Activated naive CD4-positive, alpha-beta T cell treated with anti-CD3 and anti-CD28 coated beads, Interleukin-2, amount 10 ng/mL, durations not matched to agents 7 days and 5 days (primary cell): ENCODE measurements at regions not wholly inside any gene's neighbourhood (a gene's known extent, or its start where the extent isn't known, plus 50 kb on each side); places are given as distances from the start of the nearest gene placed in this dataset.

Source experiments
- CTCF ChIA-PET: fragments of 350-600 bp; sonication (Branson Sonifier 250); formaldehyde crosslinking; loops from one replicate; lab custom pipeline; 2021; ENCODE audit warnings: antibody characterized with exemption; lab: Charles Lee
- DNase-seq: peaks from one replicate; pipeline ENCODE4 v3.0.0-alpha.2; 2020
- H3K27ac Mint-ChIP-seq: one replicate; pipeline ENCODE4 v1.8.0; 2021; ENCODE audit warnings: mild to moderate bottlenecking, moderate library complexity, mixed read lengths
- H3K27me3 Mint-ChIP-seq: one replicate; pipeline ENCODE4 v1.8.0; 2021; ENCODE audit warnings: mild to moderate bottlenecking, mixed read lengths
- H3K36me3 Mint-ChIP-seq: one replicate; pipeline ENCODE4 v1.8.0; 2021; ENCODE audit warnings: mixed read lengths
- H3K4me1 Mint-ChIP-seq: one replicate; pipeline ENCODE4 v1.8.0; 2021; ENCODE audit warnings: mixed read lengths
- H3K4me3 Mint-ChIP-seq: one replicate; pipeline ENCODE4 v1.8.0; 2021; ENCODE audit warnings: mild to moderate bottlenecking, moderate library complexity, mixed read lengths
- H3K9me3 Mint-ChIP-seq: one replicate; pipeline ENCODE4 v1.8.0; 2021; ENCODE audit warnings: mixed read lengths

DNA sequence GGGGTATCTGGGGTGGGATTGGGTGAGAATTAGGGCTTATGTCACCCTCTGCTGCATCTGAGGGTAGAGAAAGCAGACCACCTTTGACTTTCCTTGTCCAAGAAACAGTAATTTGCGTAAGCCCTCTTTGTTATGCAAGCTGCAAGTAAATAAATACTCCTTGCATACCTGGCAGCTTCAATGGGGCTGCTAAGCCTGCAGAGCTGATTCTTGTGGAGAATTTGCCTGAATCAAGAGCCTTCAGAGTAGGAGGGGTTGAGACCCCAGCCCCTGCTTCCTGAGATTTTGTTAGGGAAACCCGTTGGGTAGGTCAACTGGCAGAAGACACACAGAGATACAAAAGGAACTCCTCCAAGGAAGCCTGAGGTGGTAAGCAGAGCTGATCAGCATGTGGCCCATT, 515.1 kb downstream of the DMAC1 start:
- Mint-ChIP-seq H3K4me3 (no peak overlapping the region), H3K27ac (no peak overlapping the region), H3K36me3 (no peaks in the 10 kb centered on the region), H3K9me3 (no peaks in the 10 kb centered on the region), H3K4me1 (no peaks in the 10 kb centered on the region), H3K27me3 (no peaks in the 10 kb centered on the region)
- CTCF ChIA-PET: no interaction called here
- DNase-seq: no peak

DNA sequence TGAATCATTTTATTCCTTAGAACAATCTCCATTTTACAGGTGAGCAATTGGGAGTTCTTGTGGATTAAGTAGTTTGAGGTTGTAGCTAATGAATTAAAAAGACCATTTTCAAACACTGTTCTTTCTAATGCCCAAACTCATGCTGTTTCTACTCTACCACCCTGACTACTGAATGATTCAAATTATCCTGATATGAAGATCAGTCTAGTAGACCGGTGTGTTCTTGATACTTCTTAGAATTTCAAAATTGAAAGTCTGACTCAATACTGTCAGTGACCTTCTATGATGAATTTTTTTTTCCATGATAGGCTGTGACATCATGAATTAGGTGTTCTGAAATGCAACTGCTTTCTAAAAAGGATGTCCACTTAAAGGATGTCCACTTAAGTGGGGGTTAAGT, 515.5 kb downstream of the DMAC1 start:
- CTCF ChIA-PET: no interaction called here
- H3K4me3 Mint-ChIP-seq: no peak overlapping the region
- H3K27ac Mint-ChIP-seq: no peak overlapping the region

GRCh38 chr9:7273575-7273974, 515.8 kb downstream of the KDM4C start:
- no peak overlapping the region for H3K4me3 Mint-ChIP-seq
- no peaks in the 10 kb centered on the region for H3K4me1 Mint-ChIP-seq
- CTCF ChIA-PET: no interaction called here

More for the DNA sequence above, 515.5 kb downstream of the DMAC1 start:
- Mint-ChIP-seq H3K9me3 (no peaks in the 10 kb centered on the region), H3K4me1 (no peaks in the 10 kb centered on the region), H3K27me3 (no peaks in the 10 kb centered on the region), H3K36me3 (no peaks in the 10 kb centered on the region)
- DNase-seq: no peak

DNA sequence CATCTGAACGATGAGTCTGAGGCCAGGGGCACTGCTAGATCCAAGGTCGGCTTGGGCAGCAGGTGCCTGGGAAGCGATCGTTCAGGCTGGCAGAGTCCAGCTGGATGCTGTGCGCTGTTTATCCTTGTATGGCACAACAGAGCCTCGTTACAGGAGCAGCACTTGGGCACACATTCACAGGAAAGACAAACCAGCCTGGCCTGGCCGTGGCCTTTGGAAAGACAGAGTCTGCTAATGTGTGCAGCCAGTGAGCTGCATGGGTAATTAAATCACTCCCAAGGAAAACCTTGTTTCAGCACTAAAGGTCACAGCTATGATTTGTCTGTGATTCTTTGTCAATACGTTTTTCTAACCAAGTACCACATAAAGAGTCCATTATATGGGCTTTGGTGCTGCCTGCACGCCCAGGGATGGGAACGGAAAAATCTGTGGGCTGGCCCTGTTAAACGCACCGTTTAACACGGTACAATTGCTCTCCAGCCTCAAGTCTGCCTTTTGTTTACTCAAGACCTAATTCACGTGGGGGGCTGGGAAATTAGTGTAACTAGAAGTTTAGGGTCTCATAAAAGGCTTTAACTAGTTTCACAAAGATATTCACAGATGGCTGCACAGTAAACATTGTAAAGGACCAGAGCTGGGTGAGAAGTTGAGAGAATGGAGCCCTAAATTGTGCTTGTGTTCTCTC, 509.3 kb downstream of the KDM4C start:
- no peak overlapping the region for H3K27ac Mint-ChIP-seq
- no peak overlapping the region for H3K4me3 Mint-ChIP-seq
- H3K9me3 Mint-ChIP-seq: no peaks in the 10 kb centered on the region
- H3K36me3 Mint-ChIP-seq: no peaks in the 10 kb centered on the region
- H3K4me1 Mint-ChIP-seq: no peaks in the 10 kb centered on the region
- CTCF ChIA-PET: interaction anchor here (1.5 kb wide), 1 partner anchor 214 kb away, joined by 3 read pairs; no protein-coding TSS in a partner anchor
- no peak for DNase-seq
- H3K27me3 Mint-ChIP-seq: peaks cover 30% of the 10 kb centered on the region

More at GRCh38 chr9:7273575-7273974, 515.8 kb downstream of the KDM4C start:
- no peak for DNase-seq
- Mint-ChIP-seq H3K27ac (no peak overlapping the region), H3K36me3 (no peaks in the 10 kb centered on the region), H3K9me3 (no peaks in the 10 kb centered on the region), H3K27me3 (peaks cover 25% of the 10 kb centered on the region)

DNA sequence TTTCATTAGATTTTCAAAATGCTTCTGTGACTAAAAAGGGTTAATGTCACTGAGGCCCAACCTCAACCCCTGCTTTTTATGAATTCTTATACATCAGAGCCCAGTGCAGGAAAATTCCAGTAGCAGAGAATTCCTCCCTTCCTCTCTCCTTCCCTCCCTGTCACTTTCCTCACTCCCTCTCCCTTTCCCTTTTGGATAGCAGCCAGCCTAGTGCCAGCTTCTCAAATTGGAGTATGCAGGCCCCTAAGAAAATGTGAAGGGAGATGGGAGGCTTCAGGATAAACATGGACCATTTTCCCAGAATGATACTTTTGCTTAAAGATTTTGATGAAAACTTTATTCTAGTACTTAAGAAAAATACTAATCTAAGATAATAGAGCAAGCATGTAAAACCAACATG, 507.4 kb downstream of the KDM4C start:
- Mint-ChIP-seq H3K36me3 (no peaks in the 10 kb centered on the region), H3K27ac (no peak overlapping the region), H3K4me1 (no peaks in the 10 kb centered on the region), H3K9me3 (no peaks in the 10 kb centered on the region), H3K27me3 (peaks cover 19% of the 10 kb centered on the region), H3K4me3 (no peak overlapping the region)
- CTCF ChIA-PET: no interaction called here
- DNase-seq: no peak

DNA sequence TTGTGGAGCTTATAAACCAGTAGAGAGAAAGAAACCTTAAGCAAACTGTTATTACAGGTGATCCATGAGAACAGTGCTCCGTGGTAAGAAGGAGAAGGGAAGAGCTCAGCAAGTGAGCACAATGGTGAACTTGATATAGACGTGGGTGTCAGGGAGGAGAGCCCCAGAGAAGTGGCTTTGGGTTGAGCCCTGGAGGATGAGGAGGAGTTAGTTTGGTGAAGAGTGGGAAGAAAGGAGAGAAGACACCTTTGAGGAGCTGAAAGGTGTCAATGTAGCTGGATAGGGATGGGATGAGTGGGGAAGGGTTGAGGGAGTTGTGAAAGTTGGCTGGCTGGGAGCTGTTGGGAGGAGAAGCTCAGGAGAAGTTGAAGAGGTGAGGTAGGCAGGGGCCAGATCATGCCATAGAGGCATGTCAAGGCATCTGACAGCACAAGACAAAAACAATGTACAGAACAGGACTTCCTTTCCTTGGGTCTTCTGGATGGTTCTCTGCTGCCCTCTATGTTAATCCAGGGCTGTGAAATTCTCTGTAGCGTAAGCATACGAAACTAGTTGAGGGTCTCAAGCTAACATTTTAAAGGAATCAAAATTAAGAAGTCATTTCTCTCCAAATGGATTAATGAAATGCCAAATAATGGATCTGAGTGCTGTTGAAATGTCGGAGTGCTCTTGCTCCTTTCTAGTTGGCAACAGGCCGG, 501.9 kb downstream of the KDM4C start:
- H3K27ac Mint-ChIP-seq: no peak overlapping the region
- H3K9me3 Mint-ChIP-seq: no peaks in the 10 kb centered on the region
- no peak overlapping the region for H3K4me3 Mint-ChIP-seq
- no peaks in the 10 kb centered on the region for H3K4me1 Mint-ChIP-seq
- no peaks in the 10 kb centered on the region for H3K36me3 Mint-ChIP-seq
- DNase-seq: no peak
- peaks cover 13% of the 10 kb centered on the region for H3K27me3 Mint-ChIP-seq
- CTCF ChIA-PET: interaction anchor here (1.0 to 1.5 kb wide), 3 partner anchors 10 to 207 kb away, joined by 3 to 5 read pairs (median 3); no protein-coding TSS in a partner anchor

- no peak overlapping the region for H3K27ac Mint-ChIP-seq
- no peak overlapping the region for H3K4me3 Mint-ChIP-seq
- H3K27me3 Mint-ChIP-seq: peaks cover 13% of the 10 kb centered on the region
- DNase-seq: no peak
- no peaks in the 10 kb centered on the region for H3K36me3 Mint-ChIP-seq
- H3K9me3 Mint-ChIP-seq: no peaks in the 10 kb centered on the region
- no peaks in the 10 kb centered on the region for H3K4me1 Mint-ChIP-seq
- CTCF ChIA-PET: interaction anchor here (1.2 to 1.5 kb wide), 2 partner anchors 11 to 206 kb away, joined by 3 to 5 read pairs; no protein-coding TSS in a partner anchor
These were observed 501.1 kb downstream of the KDM4C start for GRCh38 chr9:7258688-7259396.

DNA sequence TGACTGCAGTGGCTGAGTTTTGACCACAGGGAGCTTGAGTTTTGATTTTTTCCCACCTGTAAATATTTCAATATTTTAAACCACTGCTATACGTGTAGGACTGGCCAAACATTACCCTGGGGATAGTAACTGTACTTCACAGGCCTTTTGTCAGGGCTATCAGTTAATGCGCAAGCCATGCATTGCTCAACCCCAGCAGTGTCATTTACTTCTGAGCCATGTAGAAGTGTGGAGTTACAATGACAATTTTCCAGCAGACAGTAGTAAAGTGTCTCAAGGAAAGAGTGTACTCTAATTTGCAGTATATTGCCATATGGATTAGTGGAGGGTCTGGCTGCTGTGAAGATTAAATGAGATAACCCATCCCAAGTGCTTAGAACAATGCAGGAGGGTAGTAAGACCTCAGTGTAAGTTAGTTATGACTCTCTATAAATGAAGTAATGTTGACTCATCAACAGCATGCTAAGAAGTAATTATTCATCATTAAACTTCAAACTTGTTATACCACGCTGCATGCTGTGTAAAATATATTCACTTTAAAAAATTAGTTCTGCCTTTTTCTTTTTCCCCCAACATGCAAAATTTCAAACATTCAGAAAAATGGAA, 489.2 kb downstream of the KDM4C start:
- CTCF ChIA-PET: no interaction called here
- Mint-ChIP-seq H3K27ac (no peak overlapping the region), H3K4me3 (no peak overlapping the region), H3K36me3 (no peaks in the 10 kb centered on the region), H3K27me3 (peaks cover 5% of the 10 kb centered on the region), H3K9me3 (no peaks in the 10 kb centered on the region), H3K4me1 (no peaks in the 10 kb centered on the region)
- DNase-seq: no peak

DNA sequence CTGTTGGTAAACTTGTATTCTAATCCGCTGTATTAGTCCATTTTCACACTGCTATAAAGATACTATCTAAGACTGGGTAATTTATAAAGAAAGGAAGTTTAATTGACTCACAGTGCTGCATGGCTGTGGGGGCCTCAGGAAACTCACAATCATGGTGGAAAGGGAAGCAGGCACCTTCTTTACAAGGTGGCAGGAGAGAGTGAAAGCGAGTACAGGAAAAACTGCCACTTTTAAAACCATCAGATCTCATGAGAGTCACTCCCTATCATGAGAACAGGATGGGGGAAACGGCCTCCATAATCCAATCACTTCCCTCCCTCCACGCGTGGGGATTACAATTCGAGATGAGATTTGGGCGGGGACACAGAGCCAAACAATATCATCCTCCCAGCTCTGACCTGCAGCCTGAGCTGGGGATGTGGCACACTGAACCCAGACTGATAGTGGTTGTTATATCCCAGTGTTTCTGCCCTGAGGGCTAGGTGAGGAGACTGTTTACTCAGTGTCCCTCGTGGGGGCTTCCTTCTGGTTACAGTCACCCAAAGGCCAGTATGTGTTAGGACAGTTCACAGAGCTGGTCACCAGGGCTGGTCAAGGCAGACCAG, 488.3 kb downstream of the KDM4C start:
- Mint-ChIP-seq H3K4me1 (no peaks in the 10 kb centered on the region), H3K27ac (no peak overlapping the region)
- no peak for DNase-seq

GRCh38 chr9:7243838-7244237, 486.1 kb downstream of the KDM4C start:
- no peaks in the 10 kb centered on the region for H3K9me3 Mint-ChIP-seq
- no peak overlapping the region for H3K4me3 Mint-ChIP-seq
- no peaks in the 10 kb centered on the region for H3K36me3 Mint-ChIP-seq
- no peak for DNase-seq
- CTCF ChIA-PET: no interaction called here
- peaks cover 5% of the 10 kb centered on the region for H3K27me3 Mint-ChIP-seq
- H3K4me1 Mint-ChIP-seq: no peaks in the 10 kb centered on the region
- H3K27ac Mint-ChIP-seq: no peak overlapping the region

More for the DNA sequence above, 488.3 kb downstream of the KDM4C start:
- H3K27me3 Mint-ChIP-seq: peaks cover 5% of the 10 kb centered on the region
- no peaks in the 10 kb centered on the region for H3K9me3 Mint-ChIP-seq
- H3K36me3 Mint-ChIP-seq: no peaks in the 10 kb centered on the region
- CTCF ChIA-PET: no interaction called here
- no peak overlapping the region for H3K4me3 Mint-ChIP-seq

DNA sequence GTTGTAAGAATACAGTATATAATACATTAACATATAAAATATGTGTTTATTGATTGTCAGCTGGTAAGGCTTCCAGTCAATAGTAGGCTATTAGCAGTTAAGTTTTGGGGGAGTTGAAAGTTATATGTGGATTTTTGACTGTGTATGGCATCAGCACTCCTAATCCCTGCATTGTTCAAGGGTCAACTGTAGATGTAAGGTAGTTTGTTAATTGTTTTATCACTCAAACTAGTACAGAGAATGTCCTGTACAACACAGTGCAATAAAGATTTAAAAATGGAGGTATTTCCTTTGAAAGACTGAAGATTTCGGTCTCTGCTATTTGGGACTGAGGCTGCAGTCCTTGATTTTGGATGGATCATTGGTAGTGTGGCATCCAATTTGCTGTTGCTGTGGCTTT, 484.4 kb downstream of the KDM4C start:
- CTCF ChIA-PET: no interaction called here
- Mint-ChIP-seq H3K9me3 (no peaks in the 10 kb centered on the region), H3K4me1 (peaks cover 16% of the 10 kb centered on the region), H3K4me3 (no peak overlapping the region), H3K36me3 (peaks cover 3% of the 10 kb centered on the region), H3K27ac (no peak overlapping the region), H3K27me3 (peaks cover 5% of the 10 kb centered on the region)
- DNase-seq: no peak

GRCh38 chr9:7241694-7242093, 483.9 kb downstream of the KDM4C start:
- Mint-ChIP-seq H3K4me3 (no peak overlapping the region), H3K27me3 (peaks cover 5% of the 10 kb centered on the region), H3K4me1 (peaks cover 17% of the 10 kb centered on the region), H3K27ac (no peak overlapping the region), H3K9me3 (no peaks in the 10 kb centered on the region), H3K36me3 (peaks cover 3% of the 10 kb centered on the region)
- no peak for DNase-seq
- CTCF ChIA-PET: interaction anchor here (0.6 kb wide), 1 partner anchor 19 kb away, joined by 3 read pairs; no protein-coding TSS in a partner anchor

DNA sequence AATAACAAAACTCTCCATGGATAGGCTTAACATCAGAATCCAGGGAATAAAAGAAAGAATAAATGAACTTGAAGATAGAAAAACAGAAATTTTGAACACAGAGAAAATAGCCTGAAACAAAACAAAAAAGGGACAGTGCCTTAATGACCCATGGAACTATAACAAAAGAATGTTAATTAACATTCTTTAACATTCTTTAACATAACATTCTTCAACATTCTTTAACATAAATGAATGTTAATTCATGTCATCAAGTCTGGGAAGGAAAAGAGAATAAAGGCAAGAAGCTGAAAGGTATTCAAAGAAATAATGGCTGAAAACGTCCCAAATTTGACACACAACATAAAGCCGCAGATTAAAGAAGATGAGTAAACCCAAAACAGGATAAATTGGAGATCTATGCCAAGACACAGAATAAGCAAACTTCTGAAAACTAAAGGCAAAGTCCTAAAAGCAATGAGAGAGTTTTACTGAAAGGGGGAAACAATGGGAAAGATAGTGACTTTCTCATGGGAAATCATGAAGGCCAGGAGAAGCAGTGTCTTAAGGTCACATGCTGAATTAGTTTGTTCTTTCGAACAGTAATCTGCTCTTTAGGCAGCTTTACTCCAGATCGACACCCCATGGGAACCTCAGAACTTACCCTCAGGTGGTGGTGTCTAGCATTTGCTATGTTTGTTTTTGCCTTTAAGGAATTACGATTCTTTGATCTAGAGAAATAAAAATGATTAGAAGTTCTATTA, 483.0 kb downstream of the KDM4C start:
- Mint-ChIP-seq H3K27ac (no peak overlapping the region), H3K4me3 (no peak overlapping the region)

More for the DNA sequence above, 483.0 kb downstream of the KDM4C start:
- H3K36me3 Mint-ChIP-seq: peaks cover 3% of the 10 kb centered on the region
- peaks cover 5% of the 10 kb centered on the region for H3K27me3 Mint-ChIP-seq
- DNase-seq: no peak
- peaks cover 17% of the 10 kb centered on the region for H3K4me1 Mint-ChIP-seq
- no peaks in the 10 kb centered on the region for H3K9me3 Mint-ChIP-seq
- CTCF ChIA-PET: no interaction called here
